ENCODE measurements at regions not wholly inside any gene's neighbourhood (a gene's known extent, or its start where the extent isn't known, plus 50 kb on each side); places are given as distances from the start of the nearest gene placed in this dataset.

DNA sequence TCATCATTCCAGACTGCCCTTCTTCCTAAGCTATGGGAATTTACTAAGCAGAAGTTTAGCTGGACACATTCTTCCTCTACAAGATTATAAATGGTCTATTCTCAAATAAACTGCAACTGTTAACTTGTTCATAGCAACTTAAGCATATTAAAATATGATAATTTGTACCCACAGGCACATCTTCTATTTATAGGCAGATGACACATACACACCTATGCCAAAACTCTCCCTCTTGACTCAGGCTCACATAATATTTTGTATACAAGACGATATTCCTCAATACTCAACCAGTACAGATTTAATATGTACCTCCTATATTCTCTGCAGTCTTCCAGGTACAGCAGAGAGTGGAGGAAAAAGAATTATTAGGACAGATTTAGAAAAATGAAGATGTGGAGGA, 232.7 kb upstream of the KIAA1217 start:
- Histone ChIP-seq H3K36me3 (ENCODE audit: control insufficient read depth in 2 of 2, insufficient read depth in 1 of 2, low read length in 2 of 2) (no peaks in the 10 kb centered on the region), H3K4me1 (ENCODE audit: control insufficient read depth, insufficient read depth, low read length) (peaks cover 22% of the 10 kb centered on the region), H3K27ac (ENCODE audit: extremely low read depth, low read depth, low read length) (no peak overlapping the region), H3K4me3 (ENCODE audit: low read depth, low read length) (no peak overlapping the region), H3K9me3 (ENCODE audit: control insufficient read depth, insufficient read depth, low read depth, low read length) (no peaks in the 10 kb centered on the region)
- TF ChIP-seq ZFP37 (tag by site-specific recombination; IDR thresholded peaks at IDR 0.05) = no peak
- no peak for TF ChIP-seq ZNF677 (tag by site-specific recombination; IDR thresholded peaks at IDR 0.05)
- TF ChIP-seq ZNF10 (tag by site-specific recombination; IDR thresholded peaks at IDR 0.05) = no peak
- TF ChIP-seq ZNF366 (tag by site-specific recombination; conservative IDR thresholded peaks at IDR 0.05) = no peak
- TF ChIP-seq, protein P1, sequence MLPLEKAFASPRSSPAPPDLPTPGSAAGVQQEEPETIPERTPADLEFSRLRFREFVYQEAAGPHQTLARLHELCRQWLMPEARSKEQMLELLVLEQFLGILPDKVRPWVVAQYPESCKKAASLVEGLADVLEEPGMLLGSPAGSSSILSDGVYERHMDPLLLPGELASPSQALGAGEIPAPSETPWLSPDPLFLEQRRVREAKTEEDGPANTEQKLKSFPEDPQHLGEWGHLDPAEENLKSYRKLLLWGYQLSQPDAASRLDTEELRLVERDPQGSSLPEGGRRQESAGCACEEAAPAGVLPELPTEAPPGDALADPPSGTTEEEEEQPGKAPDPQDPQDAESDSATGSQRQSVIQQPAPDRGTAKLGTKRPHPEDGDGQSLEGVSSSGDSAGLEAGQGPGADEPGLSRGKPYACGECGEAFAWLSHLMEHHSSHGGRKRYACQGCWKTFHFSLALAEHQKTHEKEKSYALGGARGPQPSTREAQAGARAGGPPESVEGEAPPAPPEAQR (tag by site-specific recombination; IDR thresholded peaks at IDR 0.05) = no peak
- CTCF ChIA-PET = no interaction called here
- POLR2A ChIA-PET = no interaction called here

DNA sequence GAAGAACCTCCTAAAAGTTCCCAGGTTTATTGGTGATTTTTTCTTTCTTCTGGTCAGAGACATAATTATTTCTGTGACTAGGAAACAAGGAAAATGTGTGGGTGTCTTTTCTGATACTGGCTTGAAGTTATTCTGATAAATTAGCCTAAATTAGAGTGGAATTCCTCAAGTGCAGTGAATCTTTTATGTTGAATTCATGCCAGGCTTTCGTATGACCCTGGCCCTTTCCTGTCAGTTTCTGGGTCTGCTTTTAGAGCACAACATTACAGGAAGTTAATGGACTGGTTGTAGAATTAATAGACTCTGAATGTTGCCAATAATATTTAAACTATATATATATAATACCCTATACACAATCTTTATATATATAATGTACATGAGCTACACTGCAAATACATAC, 230.6 kb upstream of the KIAA1217 start:
- TF ChIP-seq, protein P2, sequence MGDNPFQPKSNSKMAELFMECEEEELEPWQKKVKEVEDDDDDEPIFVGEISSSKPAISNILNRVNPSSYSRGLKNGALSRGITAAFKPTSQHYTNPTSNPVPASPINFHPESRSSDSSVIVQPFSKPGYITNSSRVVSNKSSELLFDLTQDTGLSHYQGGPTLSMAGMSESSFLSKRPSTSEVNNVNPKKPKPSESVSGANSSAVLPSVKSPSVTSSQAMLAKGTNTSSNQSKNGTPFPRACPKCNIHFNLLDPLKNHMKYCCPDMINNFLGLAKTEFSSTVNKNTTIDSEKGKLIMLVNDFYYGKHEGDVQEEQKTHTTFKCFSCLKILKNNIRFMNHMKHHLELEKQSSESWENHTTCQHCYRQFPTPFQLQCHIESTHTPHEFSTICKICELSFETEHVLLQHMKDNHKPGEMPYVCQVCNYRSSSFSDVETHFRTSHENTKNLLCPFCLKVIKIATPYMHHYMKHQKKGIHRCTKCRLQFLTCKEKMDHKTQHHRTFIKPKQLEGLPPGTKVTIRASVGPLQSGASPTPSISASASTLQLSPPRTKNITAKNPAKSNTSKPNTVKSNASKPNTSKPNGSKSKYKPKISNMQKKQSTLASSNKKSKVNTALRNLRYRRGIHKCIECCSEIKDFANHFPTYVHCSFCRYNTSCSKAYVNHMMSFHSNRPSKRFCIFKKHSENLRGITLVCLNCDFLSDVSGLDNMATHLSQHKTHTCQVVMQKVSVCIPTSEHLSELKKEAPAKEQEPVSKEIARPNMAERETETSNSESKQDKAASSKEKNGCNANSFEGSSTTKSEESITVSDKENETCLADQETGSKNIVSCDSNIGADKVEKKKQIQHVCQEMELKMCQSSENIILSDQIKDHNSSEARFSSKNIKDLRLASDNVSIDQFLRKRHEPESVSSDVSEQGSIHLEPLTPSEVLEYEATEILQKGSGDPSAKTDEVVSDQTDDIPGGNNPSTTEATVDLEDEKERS (tag by site-specific recombination; IDR thresholded peaks at IDR 0.05) = no peak
- TF ChIP-seq ZNF677 (tag by site-specific recombination; IDR thresholded peaks at IDR 0.05) = no peak
- TF ChIP-seq, protein P3, sequence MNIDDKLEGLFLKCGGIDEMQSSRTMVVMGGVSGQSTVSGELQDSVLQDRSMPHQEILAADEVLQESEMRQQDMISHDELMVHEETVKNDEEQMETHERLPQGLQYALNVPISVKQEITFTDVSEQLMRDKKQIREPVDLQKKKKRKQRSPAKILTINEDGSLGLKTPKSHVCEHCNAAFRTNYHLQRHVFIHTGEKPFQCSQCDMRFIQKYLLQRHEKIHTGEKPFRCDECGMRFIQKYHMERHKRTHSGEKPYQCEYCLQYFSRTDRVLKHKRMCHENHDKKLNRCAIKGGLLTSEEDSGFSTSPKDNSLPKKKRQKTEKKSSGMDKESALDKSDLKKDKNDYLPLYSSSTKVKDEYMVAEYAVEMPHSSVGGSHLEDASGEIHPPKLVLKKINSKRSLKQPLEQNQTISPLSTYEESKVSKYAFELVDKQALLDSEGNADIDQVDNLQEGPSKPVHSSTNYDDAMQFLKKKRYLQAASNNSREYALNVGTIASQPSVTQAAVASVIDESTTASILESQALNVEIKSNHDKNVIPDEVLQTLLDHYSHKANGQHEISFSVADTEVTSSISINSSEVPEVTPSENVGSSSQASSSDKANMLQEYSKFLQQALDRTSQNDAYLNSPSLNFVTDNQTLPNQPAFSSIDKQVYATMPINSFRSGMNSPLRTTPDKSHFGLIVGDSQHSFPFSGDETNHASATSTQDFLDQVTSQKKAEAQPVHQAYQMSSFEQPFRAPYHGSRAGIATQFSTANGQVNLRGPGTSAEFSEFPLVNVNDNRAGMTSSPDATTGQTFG (tag by site-specific recombination; IDR thresholded peaks at IDR 0.05; ENCODE audit: borderline replicate concordance) = no peak
- TF ChIP-seq ZNF335 (tag by site-specific recombination; conservative IDR thresholded peaks at IDR 0.05) = no peak
- TF ChIP-seq ZBTB8A (tag by site-specific recombination; IDR thresholded peaks at IDR 0.05) = no peak
- no peak for TF ChIP-seq ZNF600 (tag by site-specific recombination; IDR thresholded peaks at IDR 0.05)
- TF ChIP-seq SALL2 (tag by site-specific recombination; IDR thresholded peaks at IDR 0.05; ENCODE audit: borderline replicate concordance) = no peak
- TF ChIP-seq, protein P4, sequence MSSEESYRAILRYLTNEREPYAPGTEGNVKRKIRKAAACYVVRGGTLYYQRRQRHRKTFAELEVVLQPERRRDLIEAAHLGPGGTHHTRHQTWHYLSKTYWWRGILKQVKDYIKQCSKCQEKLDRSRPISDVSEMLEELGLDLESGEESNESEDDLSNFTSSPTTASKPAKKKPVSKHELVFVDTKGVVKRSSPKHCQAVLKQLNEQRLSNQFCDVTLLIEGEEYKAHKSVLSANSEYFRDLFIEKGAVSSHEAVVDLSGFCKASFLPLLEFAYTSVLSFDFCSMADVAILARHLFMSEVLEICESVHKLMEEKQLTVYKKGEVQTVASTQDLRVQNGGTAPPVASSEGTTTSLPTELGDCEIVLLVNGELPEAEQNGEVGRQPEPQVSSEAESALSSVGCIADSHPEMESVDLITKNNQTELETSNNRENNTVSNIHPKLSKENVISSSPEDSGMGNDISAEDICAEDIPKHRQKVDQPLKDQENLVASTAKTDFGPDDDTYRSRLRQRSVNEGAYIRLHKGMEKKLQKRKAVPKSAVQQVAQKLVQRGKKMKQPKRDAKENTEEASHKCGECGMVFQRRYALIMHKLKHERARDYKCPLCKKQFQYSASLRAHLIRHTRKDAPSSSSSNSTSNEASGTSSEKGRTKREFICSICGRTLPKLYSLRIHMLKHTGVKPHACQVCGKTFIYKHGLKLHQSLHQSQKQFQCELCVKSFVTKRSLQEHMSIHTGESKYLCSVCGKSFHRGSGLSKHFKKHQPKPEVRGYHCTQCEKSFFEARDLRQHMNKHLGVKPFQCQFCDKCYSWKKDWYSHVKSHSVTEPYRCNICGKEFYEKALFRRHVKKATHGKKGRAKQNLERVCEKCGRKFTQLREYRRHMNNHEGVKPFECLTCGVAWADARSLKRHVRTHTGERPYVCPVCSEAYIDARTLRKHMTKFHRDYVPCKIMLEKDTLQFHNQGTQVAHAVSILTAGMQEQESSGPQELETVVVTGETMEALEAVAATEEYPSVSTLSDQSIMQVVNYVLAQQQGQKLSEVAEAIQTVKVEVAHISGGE (tag by site-specific recombination; conservative IDR thresholded peaks at IDR 0.05; ENCODE audit: low read depth) = no peak
- TF ChIP-seq ZNF48 (tag by site-specific recombination; IDR thresholded peaks at IDR 0.05) = no peak
- no peak for TF ChIP-seq ZNF2 (tag by site-specific recombination; IDR thresholded peaks at IDR 0.05)
- TF ChIP-seq ZNF670 (tag by site-specific recombination; IDR thresholded peaks at IDR 0.05; ENCODE audit: low read depth) = no peak
- no peak for TF ChIP-seq GLIS1 (tag by site-specific recombination; IDR thresholded peaks at IDR 0.05)
- no peak for TF ChIP-seq SCRT1 (tag by site-specific recombination; IDR thresholded peaks at IDR 0.05; ENCODE audit: borderline replicate concordance)
- TF ChIP-seq ZNF792 (tag by site-specific recombination; IDR thresholded peaks at IDR 0.05) = no peak
- no peak for TF ChIP-seq ZNF473 (tag by site-specific recombination; IDR thresholded peaks at IDR 0.05)
- TF ChIP-seq KLF8 (tag by site-specific recombination; IDR thresholded peaks at IDR 0.05) = no peak
- no peak for TF ChIP-seq BCL11A (tag by site-specific recombination; IDR thresholded peaks at IDR 0.05; ENCODE audit: low read depth)
- H3K4me1 ChIP-seq (ENCODE audit: control insufficient read depth, insufficient read depth, low read length) = peaks cover 22% of the 10 kb centered on the region
- H3K27ac ChIP-seq (ENCODE audit: extremely low read depth, low read depth, low read length) = no peak overlapping the region
- no peaks in the 10 kb centered on the region for H3K9me3 ChIP-seq (ENCODE audit: control insufficient read depth, insufficient read depth, low read depth, low read length)
- ChIA-PET POLR2A (no interaction called here), CTCF (interaction anchor here (0.7 to 1.8 kb wide), 3 partner anchors 16 to 526 kb away, joined by 3 to 17 read pairs (median 6); no protein-coding TSS in a partner anchor)
- H3K36me3 ChIP-seq (ENCODE audit: control insufficient read depth in 2 of 2, insufficient read depth in 1 of 2, low read length in 2 of 2) = no peaks in the 10 kb centered on the region
- H3K4me3 ChIP-seq (ENCODE audit: low read depth, low read length) = no peak overlapping the region

Measured in HEK293 (cell line).